K562 (cell line): ENCODE measurements at regions not wholly inside any gene's neighbourhood (a gene's known extent, or its start where the extent isn't known, plus 50 kb on each side); places are given as distances from the start of the nearest gene placed in this dataset.

Experiments
- ATAC-seq: fragments of 200-7000 bp; cut with Tn5 transposase; 3 replicates; pipeline ENCODE4 v1.9.1; 2020; ENCODE audit warnings: moderate library complexity
- BruUV-seq: library from RNA; stranded (reverse); fragments of 400-500 nt; replicated peaks from 2 replicates; lab custom pipeline; 2021; lab: Mats Ljungman, UMichigan
- CTCF ChIA-PET: fragments of 300-600 bp; formaldehyde crosslinking; extraction: SDS; loops from one replicate; lab custom pipeline; 2021; ENCODE audit warnings: low intra/inter-chr PET ratio; lab: Yijun Ruan, JAX
- POLR2A ChIA-PET: fragments of 300-600, 350-650 bp; sonication (Branson Sonifier 250); formaldehyde crosslinking; extraction: SDS; loops from one replicate; lab custom pipeline; 2021; ENCODE audit warnings: antibody characterized with exemption, inconsistent platforms; lab: Yijun Ruan, JAX
- DNase-seq, 4 experiments: peaks; one replicate each; pipeline versions ENCODE4 v3.0.0 to v3.0.0-alpha.2; 2011 to 2018; ENCODE audit warnings: low spot score in 3 of 4, mixed read lengths in 3 of 4; ENCODE audit errors: extremely low read depth in 1 of 4
- FAIRE-seq: peaks from 2 replicates; lab custom pipeline; 2011; peaks lifted over from hg19 to GRCh38; lab: Jason Lieb, UNC
- H2AFZ ChIP-seq: 2 replicates; pipeline ENCODE4 v1.6.0; 2011; ENCODE audit warnings: low read depth, low read length, control low read depth, inconsistent platforms
- H3K27ac ChIP-seq: fragments of 200-600 bp; 3 replicates; pipeline ENCODE4 v1.8.0; 2011; ENCODE audit warnings: low read depth, mild to moderate bottlenecking, control low read depth, inconsistent platforms, low read length, moderate library complexity, mixed read lengths; ENCODE audit errors: extremely low read depth
- H3K27me3 ChIP-seq, 2 experiments: fragments of 300-600 bp in 1 of 2; 2 replicates in 1 of 2; 3 replicates in 1 of 2; pipeline versions ENCODE4 v1.6.0 to v1.8.0; 2011; ENCODE audit warnings: inconsistent platforms in 2 of 2, low read length in 2 of 2, mild to moderate bottlenecking in 1 of 2, mixed read lengths in 1 of 2, moderate library complexity in 1 of 2; ENCODE audit not compliant: control insufficient read depth in 2 of 2, insufficient read depth in 2 of 2
- H3K36me3 ChIP-seq: fragments of 300-600 bp; 3 replicates; pipeline ENCODE4 v1.8.0; 2011; ENCODE audit warnings: mild to moderate bottlenecking, low read length, inconsistent platforms; ENCODE audit not compliant: control insufficient read depth, insufficient read depth
- H3K4me1 ChIP-seq, 2 experiments: fragments of 200-600 bp in 1 of 2; replicated peaks in 1 of 2; 2 replicates in 1 of 2; 3 replicates in 1 of 2; pipeline versions ENCODE4 v1.5.1 to v1.8.0; 2011; ENCODE audit warnings: inconsistent platforms in 2 of 2, low read length in 2 of 2, mild to moderate bottlenecking in 1 of 2, mixed read lengths in 1 of 2, moderate library complexity in 1 of 2; ENCODE audit not compliant: control insufficient read depth in 2 of 2, insufficient read depth in 2 of 2
- H3K4me2 ChIP-seq: 2 replicates; pipeline ENCODE4 v1.6.1; 2011; ENCODE audit warnings: low read length, control low read depth, inconsistent platforms, mixed read lengths; ENCODE audit not compliant: insufficient read depth
- H3K4me3 ChIP-seq: fragments of 200-600 bp; sonication (generic), shearing (Covaris generic); 2 replicates; pipeline ENCODE4 v1.5.1; 2016; ENCODE audit warnings: control low read depth, inconsistent platforms
- H3K79me2 ChIP-seq: fragments of 200-600 bp; 3 replicates; pipeline ENCODE4 v1.8.0; 2011; ENCODE audit warnings: low read length, inconsistent platforms; ENCODE audit not compliant: control insufficient read depth, insufficient read depth
- H3K9ac ChIP-seq, 2 experiments: 2 replicates each; pipeline versions ENCODE4 v1.6.0 to v1.6.1; 2011; ENCODE audit warnings: low read depth in 2 of 2, low read length in 2 of 2, control low read depth in 1 of 2, inconsistent platforms in 1 of 2, mild to moderate bottlenecking in 1 of 2, mixed read lengths in 1 of 2; ENCODE audit not compliant: insufficient read depth in 1 of 2
- H3K9me1 ChIP-seq: one replicate; pipeline ENCODE4 v1.6.0; 2011; ENCODE audit warnings: inconsistent platforms, mild to moderate bottlenecking, low read length, moderate library complexity; ENCODE audit not compliant: control insufficient read depth, insufficient read depth
- H3K9me3 ChIP-seq: replicated peaks from 2 replicates; pipeline ENCODE4 v1.5.1; 2011; ENCODE audit warnings: low read depth, low read length, inconsistent platforms; ENCODE audit not compliant: control insufficient read depth, insufficient read depth
- H4K20me1 ChIP-seq: replicated peaks from 2 replicates; pipeline ENCODE4 v1.6.1; 2011; ENCODE audit warnings: low read length, inconsistent platforms, mixed read lengths; ENCODE audit not compliant: control insufficient read depth, insufficient read depth
- ATF4 ChIP-seq: fragments of 450-650 bp; formaldehyde crosslinking; IDR thresholded peaks from 2 replicates; pipeline ENCODE4 v1.4.0; 2022; ENCODE audit warnings: mild to moderate bottlenecking, moderate library complexity
- BMI1 ChIP-seq: fragments of 150-350 bp; IDR thresholded peaks from 2 replicates; pipeline ENCODE4 v1.6.1; 2014; ENCODE audit warnings: low read length
- HDGF ChIP-seq: fragments of 450-650 bp; IDR thresholded peaks from 2 replicates; pipeline ENCODE4 v1.6.1; 2016
- JUND ChIP-seq, 2 experiments: IDR thresholded peaks; 2 replicates in 1 of 2; 3 replicates in 1 of 2; pipeline ENCODE4 v1.6.1; 2011; ENCODE audit warnings: borderline replicate concordance in 2 of 2, low read depth in 2 of 2, low read length in 2 of 2, improper control_type of control experiment in 1 of 2, missing biosample characterization in 1 of 2, missing genetic modification characterization in 1 of 2, missing genetic modification reagents in 1 of 2
- KDM2B ChIP-seq: fragments of 250-450 bp; sonication (Bioruptor Pico); IDR thresholded peaks from 2 replicates; pipeline ENCODE4 v1.8.0; 2021; ENCODE audit warnings: mild to moderate bottlenecking, moderate library complexity
- POLR2B ChIP-seq: fragments of 450-650 bp; IDR thresholded peaks from 2 replicates; pipeline ENCODE4 v1.6.1; 2018; ENCODE audit warnings: low read depth; ENCODE audit not compliant: partially characterized antibody
- POLR2G ChIP-seq: fragments of 200-400 bp; formaldehyde crosslinking; IDR thresholded peaks from 2 replicates; pipeline ENCODE4 v1.6.1; 2017; ENCODE audit warnings: low read depth, mild to moderate bottlenecking, antibody characterized with exemption, low read length, moderate library complexity
- THAP7 ChIP-seq: fragments of 250-450 bp; sonication (Bioruptor Pico); IDR thresholded peaks from 2 replicates; pipeline ENCODE4 v1.5.0; 2021
- WGBS: fragments of 100-300 bp; shearing (Covaris generic); methylation state at CpG from one replicate; pipeline ENCODE4 v1.1.6; 2016; ENCODE audit warnings: low coverage, mixed read lengths; ENCODE audit not compliant: insufficient coverage; ENCODE audit errors: missing lambda C conversion rate; 5-methylcytosine and 5-hydroxymethylcytosine counted together
- in situ Hi-C: fragments of 300-500 bp; cut with MboI; formaldehyde crosslinking; loops from 4 replicates; pipeline ENCODE4 v1.15.0; 2018; ENCODE audit warnings: inconsistent platforms, mixed read lengths
- intact Hi-C: fragments of 100-400 bp; cut with micrococcal nuclease; formaldehyde crosslinking; loops from 2 replicates; pipeline ENCODE4 v1.14.2; 2022

GRCh38 chr10:130714742-130715467 is 578.7 kb downstream of the GLRX3 start:
- ChIA-PET POLR2A (no interaction called here), CTCF (no interaction called here)
- H3K4me3 ChIP-seq, result no peak overlapping the region
- no peak overlapping the region for H3K4me2 ChIP-seq
- H3K4me1 ChIP-seq, result peaks cover 0 to 3% of the 10 kb centered on the region in 2 experiments; a peak in 1 of 5 replicates
- DNase-seq (no peak), FAIRE-seq (no peak), ATAC-seq (no peak)
- no peaks in the 10 kb centered on the region for H3K9me1 ChIP-seq
- H3K9me3 ChIP-seq, result no peaks in the 10 kb centered on the region
- intact Hi-C loops (no loop called here), in situ Hi-C loops (no loop called here)
- TF ChIP-seq JUND (IDR thresholded peaks at IDR 0.05; ENCODE audit: borderline replicate concordance, low read depth, low read length), result no peak
- no peak for TF ChIP-seq JUND (tag; IDR thresholded peaks at IDR 0.05; ENCODE audit: borderline replicate concordance, low read depth, low read length)
- TF ChIP-seq KDM2B (CRISPR knock-in tag), result no peak
- TF ChIP-seq THAP7, result no peak
- TF ChIP-seq POLR2B, result no peak
- TF ChIP-seq ATF4 (CRISPR knock-in tag), result no peak
- TF ChIP-seq POLR2G, result no peak
- no peak for TF ChIP-seq HDGF
- no peak for TF ChIP-seq BMI1
- under 1% methylated on average over 17 of the region's 20 CpGs for WGBS
- no peaks in the 10 kb centered on the region for H4K20me1 ChIP-seq
- H3K27ac ChIP-seq, result no peak overlapping the region
- no peak overlapping the region for H3K9ac ChIP-seq
- peaks cover 0 to 6% of the 10 kb centered on the region in 2 experiments; a peak in 1 of 5 replicates for H3K27me3 ChIP-seq
- no TSS peak for BruUV-seq
- H2AFZ ChIP-seq, result no peak overlapping the region
- H3K36me3 ChIP-seq, result no peaks in the 10 kb centered on the region
- H3K79me2 ChIP-seq, result no peaks in the 10 kb centered on the region
